NCI-H1417 (cell line): ENCODE measurements at regions not wholly inside any gene's neighbourhood (a gene's known extent, or its start where the extent isn't known, plus 50 kb on each side); places are given as distances from the start of the nearest gene placed in this dataset.

Experiments
- DNase-seq, 3 experiments: peaks; one replicate each; lab custom pipeline; 2025; lab: John Stamatoyannopoulos, UW

GRCh38 chr5:24732184-24732583, 87.4 kb upstream of the CDH10 start:
- no peak for DNase-seq

GRCh38 chr5:24720743-24721142, 76.0 kb upstream of the CDH10 start:
- DNase-seq = no peak

GRCh38 chr5:24714746-24715145, 70.0 kb upstream of the CDH10 start:
- no peak for DNase-seq

GRCh38 chr5:24712947-24713346, 68.2 kb upstream of the CDH10 start:
- DNase-seq = no peak

GRCh38 chr5:24712047-24712446, 67.3 kb upstream of the CDH10 start:
- no peak for DNase-seq

GRCh38 chr5:24703934-24704333, 59.2 kb upstream of the CDH10 start:
- peak in 2 of 3 experiments; percentile 14 to 76 for DNase-seq
